ENCODE measurements at regions not wholly inside any gene's neighbourhood (a gene's known extent, or its start where the extent isn't known, plus 50 kb on each side); places are given as distances from the start of the nearest gene placed in this dataset.

- in situ Hi-C loops (cut with HindIII; ENCODE audit: low sequenced_read_pairs), result no loop called here
- peak; percentile 46 for TF ChIP-seq CTCF (IDR thresholded peaks at IDR 0.05; ENCODE audit: low read depth, low read length, missing control alignments)
- H3K4me3 ChIP-seq (ENCODE audit: low read depth, low read length), result peak overlapping the region; percentile 70
- DNase-seq (ENCODE audit: low read depth), result no peak
Measured at GRCh38 chr2:71277536-71278103, 50.7 kb upstream of the PAIP2B start.

GRCh38 chr2:71277147-71277475 lies 50.2 kb upstream of the PAIP2B start:
- in situ Hi-C loops (cut with HindIII; ENCODE audit: low sequenced_read_pairs), result no loop called here
- H3K4me3 ChIP-seq (ENCODE audit: low read depth, low read length), result peak overlapping the region; percentile 70
- DNase-seq (ENCODE audit: low read depth), result no peak
- no peak for TF ChIP-seq CTCF (IDR thresholded peaks at IDR 0.05; ENCODE audit: low read depth, low read length, missing control alignments)

GRCh38 chr2:71276311-71277146 lies 49.6 kb upstream of the PAIP2B start:
- TF ChIP-seq CTCF (IDR thresholded peaks at IDR 0.05; ENCODE audit: low read depth, low read length, missing control alignments), result no peak
- H3K4me3 ChIP-seq (ENCODE audit: low read depth, low read length), result peak overlapping the region; percentile 70
- in situ Hi-C loops (cut with HindIII; ENCODE audit: low sequenced_read_pairs), result no loop called here
- peak; percentile 46 for DNase-seq (ENCODE audit: low read depth)

All from astrocyte of the cerebellum (primary cell).